AG20443 (cell line): ENCODE measurements at regions not wholly inside any gene's neighbourhood (a gene's known extent, or its start where the extent isn't known, plus 50 kb on each side); places are given as distances from the start of the nearest gene placed in this dataset.
A peak's percentile ranks its signal among the peaks of the same experiment; 100 is the strongest.
"Not testable (repeated sequence)": the region's sequence is repeated elsewhere in the genome, so short reads cannot be mapped to it uniquely, and the experiment has no call there.

Source experiments
- DNase-seq: peaks from one replicate; pipeline ENCODE4 v3.0.0; 2012; ENCODE audit warnings: low spot score, mixed read lengths

GRCh38 chr9:95580812-95581761 lies 64.3 kb upstream of the PTCH1 start:
- no peak for DNase-seq

GRCh38 chr9:95574866-95575553 lies 58.2 kb upstream of the PTCH1 start:
- no peak for DNase-seq

GRCh38 chr9:95574176-95574575 lies 57.4 kb upstream of the PTCH1 start:
- DNase-seq, result no peak

DNA sequence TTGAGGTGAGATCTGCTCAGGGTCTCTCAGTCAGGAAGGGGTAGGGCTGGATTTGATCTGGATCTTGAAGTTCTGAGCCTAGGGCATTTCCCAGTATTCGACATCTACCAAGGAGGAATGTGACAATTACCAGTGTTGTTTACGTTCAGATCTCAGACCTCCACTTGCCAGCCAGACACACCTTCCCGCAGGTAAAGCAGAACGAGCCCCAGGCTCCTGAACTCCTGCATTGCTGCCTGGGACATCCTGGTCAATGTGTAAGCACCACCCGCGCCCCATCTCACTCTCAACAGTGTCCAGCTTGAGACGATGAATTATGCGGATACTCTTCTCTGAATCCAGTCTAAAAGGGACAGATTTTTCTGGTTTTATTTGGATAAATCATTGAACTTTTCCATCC lies 56.7 kb upstream of the PTCH1 start:
- DNase-seq, result no peak

GRCh38 chr9:95572381-95573151 lies 55.8 kb upstream of the PTCH1 start:
- DNase-seq, result peak; percentile 63

DNA sequence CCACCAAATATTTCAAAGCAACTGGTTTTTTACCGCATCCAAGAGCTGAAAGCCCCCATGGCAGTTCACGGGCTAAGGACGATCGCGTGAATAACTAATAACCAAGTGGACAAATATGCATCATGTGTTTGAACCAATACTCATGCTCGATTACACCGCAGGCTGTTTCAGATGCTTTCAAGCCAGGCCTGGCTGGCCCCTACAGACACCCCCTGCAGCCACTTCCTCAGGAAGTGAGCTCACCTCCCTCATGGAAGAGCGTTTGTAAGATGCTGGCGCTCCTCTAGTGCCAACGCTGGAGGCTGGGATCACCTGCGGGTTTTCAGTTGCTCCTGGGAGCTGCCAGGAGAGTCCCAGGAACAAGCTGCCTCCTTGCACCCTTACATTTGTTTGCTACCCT lies 53.9 kb upstream of the PTCH1 start:
- DNase-seq, result no peak

DNA sequence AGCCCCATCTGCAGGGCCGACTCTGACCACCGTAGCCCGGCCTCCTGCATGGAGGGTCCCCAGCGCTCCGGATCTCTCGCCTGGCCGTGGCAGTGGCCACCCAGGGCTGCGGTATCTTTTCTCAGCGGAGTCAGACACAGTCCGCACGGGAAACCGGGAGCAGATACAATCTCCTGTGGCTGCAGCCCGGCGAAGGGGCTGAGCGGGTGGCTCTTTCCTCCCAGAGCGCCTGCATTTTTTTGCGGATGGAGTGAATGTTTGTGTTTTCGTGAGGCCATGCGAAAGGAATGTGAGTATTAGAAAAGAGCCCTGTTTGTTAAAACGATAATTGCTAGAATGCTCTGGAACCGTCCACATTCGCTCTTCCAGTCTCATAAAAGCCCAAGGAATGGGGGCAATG lies 53.4 kb upstream of the PTCH1 start:
- peak; percentile 70 for DNase-seq

DNA sequence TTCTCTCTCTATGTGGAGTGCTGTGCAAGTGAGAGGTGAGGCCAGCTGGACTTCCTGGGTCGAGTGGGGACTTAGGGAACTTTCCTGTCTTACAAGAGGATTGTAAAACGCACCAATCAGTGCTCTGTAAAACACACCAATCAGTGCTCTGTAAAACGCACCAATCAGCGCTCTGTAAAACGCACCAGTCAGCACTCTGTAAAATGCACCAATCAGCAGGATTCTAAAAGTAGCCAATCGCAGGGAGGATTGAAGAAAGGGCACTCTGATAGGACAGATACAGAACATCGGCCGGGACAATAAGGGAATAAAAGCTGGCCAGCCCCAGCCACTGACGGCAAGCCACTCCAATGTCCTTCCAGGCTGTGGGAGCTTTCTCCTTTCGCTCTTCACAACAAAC lies 52.0 kb upstream of the PTCH1 start:
- DNase-seq, result not testable (repeated sequence)
